ENCODE measurements at regions not wholly inside any gene's neighbourhood (a gene's known extent, or its start where the extent isn't known, plus 50 kb on each side); places are given as distances from the start of the nearest gene placed in this dataset.

DNA sequence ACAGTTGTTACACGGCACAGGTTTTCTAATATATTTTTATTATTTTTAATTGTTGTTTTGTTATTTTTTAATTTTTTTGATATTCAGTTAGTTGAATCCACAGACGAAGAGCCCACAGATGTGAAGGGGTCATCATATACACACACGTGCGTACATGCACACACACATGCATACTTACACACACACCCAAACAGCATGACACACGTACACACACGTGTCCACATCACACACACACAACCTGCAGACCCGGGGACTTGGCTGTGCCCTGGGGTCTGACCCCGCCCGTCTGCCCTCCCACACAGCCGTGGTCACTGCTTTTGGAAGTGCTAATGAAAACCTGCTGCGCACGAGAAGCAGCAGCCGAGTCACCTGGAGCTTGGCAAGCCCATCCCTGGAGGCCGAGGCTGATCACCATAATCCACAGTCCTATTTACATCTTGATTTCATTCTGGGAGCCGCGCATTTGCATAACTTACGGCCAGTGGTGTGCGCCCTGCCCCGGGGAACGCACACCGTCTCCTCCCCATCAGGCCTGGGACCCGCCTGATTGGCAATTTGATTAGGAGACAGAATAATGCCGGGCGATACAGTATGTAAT, 110.3 kb downstream of the BRD1 start:
- Mint-ChIP-seq H3K27ac (no peak overlapping the region), H3K4me1 (no peaks in the 10 kb centered on the region), H3K9me3 (ENCODE audit: insufficient read depth) (no peaks in the 10 kb centered on the region), H3K4me3 (no peak overlapping the region), H3K27me3 (peaks cover 27% of the 10 kb centered on the region)
- H3K27ac ChIP-seq (ENCODE audit: low read length in 2 of 2) = no peak overlapping the region
- H3K4me3 ChIP-seq (ENCODE audit: control extremely low read depth in 1 of 5, extremely low read depth in 1 of 5, insufficient read depth in 1 of 5, low read depth in 2 of 5, low read length in 4 of 5) = no peak overlapping the region
- WGBS (ENCODE audit: insufficient coverage) = 90% methylated on average over 17 of the region's 24 CpGs
- peaks cover 0 to 1% (median 0%) of the 10 kb centered on the region in 3 donors for H3K9me3 ChIP-seq (ENCODE audit: control extremely low read depth in 1 of 3, control insufficient read depth in 2 of 3, insufficient read depth in 1 of 3, low read length in 2 of 3)
- DNase-seq (no peak), ATAC-seq (ENCODE audit: low read depth) (no peak)
- TF ChIP-seq, protein P1, sequence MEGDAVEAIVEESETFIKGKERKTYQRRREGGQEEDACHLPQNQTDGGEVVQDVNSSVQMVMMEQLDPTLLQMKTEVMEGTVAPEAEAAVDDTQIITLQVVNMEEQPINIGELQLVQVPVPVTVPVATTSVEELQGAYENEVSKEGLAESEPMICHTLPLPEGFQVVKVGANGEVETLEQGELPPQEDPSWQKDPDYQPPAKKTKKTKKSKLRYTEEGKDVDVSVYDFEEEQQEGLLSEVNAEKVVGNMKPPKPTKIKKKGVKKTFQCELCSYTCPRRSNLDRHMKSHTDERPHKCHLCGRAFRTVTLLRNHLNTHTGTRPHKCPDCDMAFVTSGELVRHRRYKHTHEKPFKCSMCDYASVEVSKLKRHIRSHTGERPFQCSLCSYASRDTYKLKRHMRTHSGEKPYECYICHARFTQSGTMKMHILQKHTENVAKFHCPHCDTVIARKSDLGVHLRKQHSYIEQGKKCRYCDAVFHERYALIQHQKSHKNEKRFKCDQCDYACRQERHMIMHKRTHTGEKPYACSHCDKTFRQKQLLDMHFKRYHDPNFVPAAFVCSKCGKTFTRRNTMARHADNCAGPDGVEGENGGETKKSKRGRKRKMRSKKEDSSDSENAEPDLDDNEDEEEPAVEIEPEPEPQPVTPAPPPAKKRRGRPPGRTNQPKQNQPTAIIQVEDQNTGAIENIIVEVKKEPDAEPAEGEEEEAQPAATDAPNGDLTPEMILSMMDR (IDR thresholded peaks at IDR 0.05) = no peak
- no peak for TF ChIP-seq EZH2 (IDR thresholded peaks at IDR 0.05; ENCODE audit: borderline replicate concordance, insufficient read depth, low read depth, low read length, poor library complexity, severe bottlenecking)
- H3K79me2 ChIP-seq (ENCODE audit: control insufficient read depth, insufficient read depth, low read length) = no peaks in the 10 kb centered on the region
- H4K20me1 ChIP-seq (ENCODE audit: control insufficient read depth, insufficient read depth, low read length, poor library complexity, severe bottlenecking) = no peaks in the 10 kb centered on the region
- ChIA-PET POLR2A (no interaction called here), CTCF (no interaction called here)
- no peaks in the 10 kb centered on the region for H3K4me1 ChIP-seq (ENCODE audit: control insufficient read depth in 2 of 2, insufficient read depth in 2 of 2, low read length in 2 of 2)
- intact Hi-C loops (cut with micrococcal nuclease) = no loop called here
- no peak overlapping the region for H3K4me2 ChIP-seq (replicated peaks; ENCODE audit: low read depth, low read length, poor library complexity, severe bottlenecking)
- H3K27me3 ChIP-seq (replicated peaks in 1 of 4; ENCODE audit: control extremely low read depth in 1 of 4, control insufficient read depth in 3 of 4, insufficient read depth in 4 of 4, low read length in 3 of 4) = peaks cover 0 to 3% (median under 1%) of the 10 kb centered on the region in 4 experiments
- H2AFZ ChIP-seq (ENCODE audit: insufficient read depth, low read depth, low read length, poor library complexity, severe bottlenecking) = no peak overlapping the region
- no peaks in the 10 kb centered on the region for H3K36me3 ChIP-seq (replicated peaks in 1 of 2; ENCODE audit: control extremely low read depth in 1 of 2, control insufficient read depth in 1 of 2, extremely low read depth in 1 of 2, insufficient read depth in 2 of 2, low read length in 1 of 2)
- no peak overlapping the region for H3K9ac ChIP-seq (ENCODE audit: low read length)

DNA sequence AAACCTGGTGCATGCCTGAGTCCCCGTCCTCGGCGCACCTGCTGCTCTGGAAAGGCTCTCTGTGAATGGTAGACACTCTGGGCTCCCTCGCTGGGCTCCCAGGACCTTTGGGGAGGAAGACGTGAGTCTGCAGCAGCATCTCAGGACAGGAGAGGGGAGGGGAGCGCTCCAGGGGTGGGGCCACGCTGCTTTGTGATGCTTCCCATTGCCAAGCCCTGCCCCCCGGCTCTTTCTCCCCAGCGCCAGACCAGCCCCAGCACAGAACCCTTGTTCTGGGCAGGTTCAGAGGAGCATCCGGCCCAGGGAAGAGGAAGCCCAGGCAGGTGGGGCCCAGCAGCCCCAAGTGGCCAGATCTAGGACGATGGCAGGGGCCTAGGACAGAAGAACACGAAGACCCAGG, 111.2 kb downstream of the BRD1 start:
- no peak for TF ChIP-seq EZH2 (IDR thresholded peaks at IDR 0.05; ENCODE audit: borderline replicate concordance, insufficient read depth, low read depth, low read length, poor library complexity, severe bottlenecking)
- TF ChIP-seq, protein P1 (IDR thresholded peaks at IDR 0.05) = no peak
- no peaks in the 10 kb centered on the region for H3K4me1 Mint-ChIP-seq
- Histone ChIP-seq H3K9ac (ENCODE audit: low read length) (no peak overlapping the region), H3K4me3 (ENCODE audit: control extremely low read depth in 1 of 5, extremely low read depth in 1 of 5, insufficient read depth in 1 of 5, low read depth in 2 of 5, low read length in 4 of 5) (no peak overlapping the region), H3K79me2 (ENCODE audit: control insufficient read depth, insufficient read depth, low read length) (no peaks in the 10 kb centered on the region), H2AFZ (ENCODE audit: insufficient read depth, low read depth, low read length, poor library complexity, severe bottlenecking) (no peak overlapping the region), H3K9me3 (ENCODE audit: control extremely low read depth in 1 of 3, control insufficient read depth in 2 of 3, insufficient read depth in 1 of 3, low read length in 2 of 3) (peaks cover 0 to 4% (median 0%) of the 10 kb centered on the region in 3 donors), H3K36me3 (replicated peaks in 1 of 2; ENCODE audit: control extremely low read depth in 1 of 2, control insufficient read depth in 1 of 2, extremely low read depth in 1 of 2, insufficient read depth in 2 of 2, low read length in 1 of 2) (no peaks in the 10 kb centered on the region), H3K4me1 (ENCODE audit: control insufficient read depth in 2 of 2, insufficient read depth in 2 of 2, low read length in 2 of 2) (no peaks in the 10 kb centered on the region), H3K27ac (ENCODE audit: low read length in 2 of 2) (no peak overlapping the region), H4K20me1 (ENCODE audit: control insufficient read depth, insufficient read depth, low read length, poor library complexity, severe bottlenecking) (no peaks in the 10 kb centered on the region), H3K27me3 (replicated peaks in 1 of 4; ENCODE audit: control extremely low read depth in 1 of 4, control insufficient read depth in 3 of 4, insufficient read depth in 4 of 4, low read length in 3 of 4) (peaks cover 0 to 9% (median 1%) of the 10 kb centered on the region in 4 experiments), H3K4me2 (replicated peaks; ENCODE audit: low read depth, low read length, poor library complexity, severe bottlenecking) (no peak overlapping the region)
- ATAC-seq (ENCODE audit: low read depth) (no peak), DNase-seq (no peak)
- 72% methylated on average over 12 of the region's 12 CpGs for WGBS (ENCODE audit: insufficient coverage)
- CTCF ChIA-PET = no interaction called here
- H3K27ac Mint-ChIP-seq = no peak overlapping the region
- no peaks in the 10 kb centered on the region for H3K9me3 Mint-ChIP-seq (ENCODE audit: insufficient read depth)
- intact Hi-C loops (cut with micrococcal nuclease) = no loop called here
- no peak overlapping the region for H3K4me3 Mint-ChIP-seq
- H3K27me3 Mint-ChIP-seq = peaks cover 32% of the 10 kb centered on the region
- POLR2A ChIA-PET = no interaction called here
